CD14-positive monocyte (primary cell): ENCODE measurements at regions not wholly inside any gene's neighbourhood (a gene's known extent, or its start where the extent isn't known, plus 50 kb on each side); places are given as distances from the start of the nearest gene placed in this dataset.

Source experiments
- DNase-seq, 3 donors: peaks; one replicate each; pipeline ENCODE4 v3.0.0-alpha.2; 2011 to 2022
- H2AFZ ChIP-seq: 2 replicates; pipeline ENCODE4 v1.6.0; 2012; ENCODE audit warnings: mild to moderate bottlenecking, low read depth, low read length, inconsistent platforms; ENCODE audit not compliant: insufficient read depth, poor library complexity, severe bottlenecking
- H3K27ac ChIP-seq, 2 donors: 1 replicate in 1 of 2; 2 replicates in 1 of 2; pipeline ENCODE4 v1.5.1; 2012 to 2013; ENCODE audit warnings: low read length in 2 of 2, control low read depth in 1 of 2, inconsistent platforms in 1 of 2, low read depth in 1 of 2, mild to moderate bottlenecking in 1 of 2
- H3K27me3 ChIP-seq, 2 donors: one replicate each; pipeline versions ENCODE4 v1.6.0 to v1.6.1; 2011 to 2013; ENCODE audit warnings: low read length in 2 of 2; ENCODE audit not compliant: control insufficient read depth in 2 of 2, insufficient read depth in 2 of 2
- H3K36me3 ChIP-seq, 2 donors: replicated peaks in 1 of 2; 1 replicate in 1 of 2; 2 replicates in 1 of 2; pipeline versions ENCODE4 v1.5.1 to v1.6.1; 2012 to 2013; ENCODE audit warnings: low read length in 2 of 2, control low read depth in 1 of 2, inconsistent platforms in 1 of 2, mild to moderate bottlenecking in 1 of 2; ENCODE audit not compliant: insufficient read depth in 2 of 2, control insufficient read depth in 1 of 2
- H3K4me1 ChIP-seq, 2 donors: 1 replicate in 1 of 2; 2 replicates in 1 of 2; pipeline versions ENCODE4 v1.5.1 to v1.6.1; 2012 to 2013; ENCODE audit warnings: low read length in 2 of 2, control low read depth in 1 of 2, inconsistent platforms in 1 of 2, mild to moderate bottlenecking in 1 of 2, moderate library complexity in 1 of 2; ENCODE audit not compliant: insufficient read depth in 2 of 2, control insufficient read depth in 1 of 2
- H3K4me2 ChIP-seq: replicated peaks from 2 replicates; pipeline ENCODE3; 2012; ENCODE audit warnings: low read length, moderate library complexity, mild to moderate bottlenecking; ENCODE audit not compliant: poor library complexity, severe bottlenecking; ENCODE audit errors: extremely low read depth
- H3K4me3 ChIP-seq, 3 experiments: fragments of 200-600 bp in 1 of 3; sonication (generic) in 1 of 3; replicated peaks in 1 of 3; 1 replicate in 2 of 3; 2 replicates in 1 of 3; pipeline ENCODE4 v1.5.1; 2011 to 2013; ENCODE audit warnings: low read length in 3 of 3, mild to moderate bottlenecking in 3 of 3, control low read depth in 2 of 3, low read depth in 2 of 3, inconsistent platforms in 1 of 3, moderate library complexity in 1 of 3
- H3K79me2 ChIP-seq: 2 replicates; pipeline ENCODE4 v1.6.0; 2012; ENCODE audit warnings: mild to moderate bottlenecking, control low read depth, inconsistent platforms, low read length, moderate library complexity; ENCODE audit not compliant: insufficient read depth
- H3K9ac ChIP-seq: 2 replicates; pipeline ENCODE4 v1.6.0; 2017; ENCODE audit warnings: low read length, mild to moderate bottlenecking; ENCODE audit not compliant: insufficient read depth, poor library complexity, severe bottlenecking
- H3K9me3 ChIP-seq, 2 donors: replicated peaks in 1 of 2; 1 replicate in 1 of 2; 2 replicates in 1 of 2; pipeline versions ENCODE4 v1.5.1 to v1.6.1; 2012 to 2013; ENCODE audit warnings: low read length in 2 of 2, control low read depth in 1 of 2; ENCODE audit not compliant: control insufficient read depth in 1 of 2, insufficient read depth in 1 of 2
- H4K20me1 ChIP-seq: 2 replicates; pipeline ENCODE4 v1.6.0; 2012; ENCODE audit warnings: mild to moderate bottlenecking, low read length, control low read depth, moderate library complexity; ENCODE audit not compliant: insufficient read depth
- H3K27ac Mint-ChIP-seq, 7 donors: one replicate each; pipeline ENCODE4 v1.8.0; 2020; ENCODE audit warnings: mild to moderate bottlenecking in 7 of 7, mixed read lengths in 7 of 7, moderate library complexity in 6 of 7, inconsistent platforms in 2 of 7
- H3K27me3 Mint-ChIP-seq, 3 donors: one replicate each; pipeline ENCODE4 v1.8.0; 2021 to 2022; ENCODE audit warnings: low read depth in 3 of 3, mild to moderate bottlenecking in 3 of 3, mixed read lengths in 3 of 3, moderate library complexity in 3 of 3, inconsistent platforms in 1 of 3
- H3K36me3 Mint-ChIP-seq, 2 donors: one replicate each; pipeline ENCODE4 v1.8.0; 2020; ENCODE audit warnings: mixed read lengths in 2 of 2, inconsistent platforms in 1 of 2, mild to moderate bottlenecking in 1 of 2
- H3K4me1 Mint-ChIP-seq: one replicate; pipeline ENCODE4 v1.8.0; 2020; ENCODE audit warnings: mild to moderate bottlenecking, mixed read lengths
- H3K4me3 Mint-ChIP-seq, 2 donors: one replicate each; pipeline ENCODE4 v1.8.0; 2020; ENCODE audit warnings: mild to moderate bottlenecking in 2 of 2, mixed read lengths in 2 of 2, moderate library complexity in 1 of 2
- H3K9me3 Mint-ChIP-seq, 7 donors: one replicate each; pipeline ENCODE4 v1.8.0; 2020 to 2022; ENCODE audit warnings: mixed read lengths in 7 of 7, mild to moderate bottlenecking in 6 of 7, moderate library complexity in 6 of 7, inconsistent platforms in 2 of 7
- CTCF ChIP-seq: fragments of 200-600 bp; IDR thresholded peaks from one replicate; pipeline ENCODE4 v1.8.0; 2022; ENCODE audit warnings: antibody characterized with exemption, mild to moderate bottlenecking
- WGBS: methylation state at CpG from one replicate; pipeline ENCODE4 v1.1.5; 2013; ENCODE audit warnings: missing lambda C conversion rate; ENCODE audit not compliant: insufficient coverage; 5-methylcytosine and 5-hydroxymethylcytosine counted together
- intact Hi-C, 2 donors: fragments of 100-400 bp; cut with micrococcal nuclease; formaldehyde crosslinking; loops; one replicate each; pipeline versions ENCODE4 v1.15.0 to v1.15.1; 2023

GRCh38 chr3:159711560-159712333 lies 276.9 kb upstream of the IL12A start:
- TF ChIP-seq CTCF: no peak
- Histone ChIP-seq H3K9ac (no peak overlapping the region), H3K27me3 (no peaks in the 10 kb centered on the region), H3K79me2 (no peaks in the 10 kb centered on the region), H3K9me3 (peaks cover 0 to 9% of the 10 kb centered on the region in 2 donors), H3K4me3 (no peak overlapping the region), H3K27ac (no peak overlapping the region), H4K20me1 (no peaks in the 10 kb centered on the region), H2AFZ (no peak overlapping the region), H3K36me3 (no peaks in the 10 kb centered on the region), H3K4me2 (no peak overlapping the region), H3K4me1 (no peaks in the 10 kb centered on the region)
- no peak overlapping the region for H3K4me3 Mint-ChIP-seq
- peaks cover 3 to 15% (median 8%) of the 10 kb centered on the region in 7 donors for H3K9me3 Mint-ChIP-seq
- H3K4me1 Mint-ChIP-seq: no peaks in the 10 kb centered on the region
- peaks cover 0 to 1% (median 0%) of the 10 kb centered on the region in 3 donors for H3K27me3 Mint-ChIP-seq
- H3K36me3 Mint-ChIP-seq: no peaks in the 10 kb centered on the region
- H3K27ac Mint-ChIP-seq: no peak overlapping the region
- 39% methylated on average over 5 of the region's 7 CpGs for WGBS
- DNase-seq: no peak
- intact Hi-C loops: no loop called here

- Histone ChIP-seq H3K27ac (no peak overlapping the region), H3K4me2 (no peak overlapping the region), H3K27me3 (no peaks in the 10 kb centered on the region), H4K20me1 (no peaks in the 10 kb centered on the region), H3K36me3 (no peaks in the 10 kb centered on the region), H3K9me3 (no peaks in the 10 kb centered on the region), H3K4me3 (no peak overlapping the region), H2AFZ (no peak overlapping the region), H3K4me1 (no peaks in the 10 kb centered on the region), H3K79me2 (no peaks in the 10 kb centered on the region), H3K9ac (no peak overlapping the region)
- Mint-ChIP-seq H3K9me3 (peaks cover 0 to 13% (median 3%) of the 10 kb centered on the region in 7 donors), H3K27me3 (peaks cover 0 to 8% (median 4%) of the 10 kb centered on the region in 3 donors), H3K4me1 (no peaks in the 10 kb centered on the region), H3K4me3 (no peak overlapping the region), H3K27ac (no peak overlapping the region), H3K36me3 (no peaks in the 10 kb centered on the region)
- no CpG with 5 or more reads among the region's 2 CpGs for WGBS
- DNase-seq: no peak
- no peak for TF ChIP-seq CTCF
- intact Hi-C loops: no loop called here
Measured at GRCh38 chr3:159721324-159721723, 267.3 kb upstream of the IL12A start.
